ENCODE measurements at regions not wholly inside any gene's neighbourhood (a gene's known extent, or its start where the extent isn't known, plus 50 kb on each side); places are given as distances from the start of the nearest gene placed in this dataset.

DNA sequence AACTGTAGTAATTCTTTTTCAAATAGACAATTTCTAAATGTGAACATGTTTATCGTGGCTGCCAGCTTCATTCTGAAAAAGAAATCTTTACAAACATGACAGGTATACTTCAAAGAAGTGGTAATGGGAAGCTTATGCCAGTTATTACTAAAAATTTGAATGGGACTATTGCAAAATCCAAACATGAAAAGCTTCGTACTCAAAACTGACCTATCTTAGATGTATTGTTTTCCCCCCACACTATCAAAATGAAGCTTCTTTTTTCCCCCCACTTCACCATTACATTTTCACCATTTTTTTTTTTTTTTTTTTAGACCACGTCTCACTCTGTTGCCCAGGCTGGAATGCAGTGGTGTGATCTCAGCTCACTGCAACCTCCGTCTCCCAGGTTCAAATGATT is 50.4 kb upstream of the SERTAD2 start:
- DNase-seq = no peak

- no peak for DNase-seq
Observed at GRCh38 chr2:64704996-64705395, 51.3 kb upstream of the SERTAD2 start.

GRCh38 chr2:64707276-64707675 is 53.6 kb upstream of the SERTAD2 start:
- DNase-seq = no peak

DNA sequence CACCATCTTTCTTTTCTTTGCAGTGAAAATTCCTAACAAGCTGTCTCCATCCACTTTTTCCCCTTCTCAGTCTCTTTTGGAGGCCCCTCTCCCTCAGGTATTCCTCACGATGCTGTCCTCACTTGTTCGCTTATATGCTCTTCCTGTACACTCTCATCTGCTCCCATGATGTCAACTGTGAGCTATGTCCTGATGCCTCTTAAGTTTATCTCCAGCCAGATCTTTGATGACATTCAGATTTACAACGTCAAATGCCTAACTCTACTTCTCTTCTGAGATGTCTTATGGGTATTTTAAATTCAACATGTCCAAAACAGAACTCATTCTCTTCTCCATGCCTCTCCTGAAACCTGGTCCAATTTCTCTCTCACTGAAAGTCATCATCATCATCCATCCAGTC is 55.1 kb upstream of the SERTAD2 start:
- no peak for DNase-seq

GRCh38 chr2:64711252-64711800 is 57.6 kb upstream of the SERTAD2 start:
- DNase-seq = no peak

DNA sequence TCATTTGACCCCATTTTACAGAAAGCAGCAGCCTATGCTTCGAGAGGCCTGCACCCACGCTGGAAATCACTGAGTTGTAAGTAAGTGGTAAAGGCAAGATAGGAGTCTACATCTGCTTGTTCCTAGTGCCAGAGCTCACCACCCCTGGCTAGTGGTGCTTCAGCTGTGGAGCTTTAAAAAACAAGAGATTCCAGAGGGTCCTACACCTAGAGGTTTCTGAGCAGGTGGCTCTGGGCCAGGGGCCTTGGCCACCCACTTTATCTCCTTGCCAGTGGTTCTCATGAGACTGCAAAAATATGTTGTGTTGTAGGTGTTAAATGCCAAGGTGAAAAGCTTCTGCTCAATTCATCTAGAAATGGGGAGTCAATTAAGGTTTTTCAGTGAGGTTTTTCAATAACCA is 60.0 kb upstream of the SERTAD2 start:
- DNase-seq = no peak

DNA sequence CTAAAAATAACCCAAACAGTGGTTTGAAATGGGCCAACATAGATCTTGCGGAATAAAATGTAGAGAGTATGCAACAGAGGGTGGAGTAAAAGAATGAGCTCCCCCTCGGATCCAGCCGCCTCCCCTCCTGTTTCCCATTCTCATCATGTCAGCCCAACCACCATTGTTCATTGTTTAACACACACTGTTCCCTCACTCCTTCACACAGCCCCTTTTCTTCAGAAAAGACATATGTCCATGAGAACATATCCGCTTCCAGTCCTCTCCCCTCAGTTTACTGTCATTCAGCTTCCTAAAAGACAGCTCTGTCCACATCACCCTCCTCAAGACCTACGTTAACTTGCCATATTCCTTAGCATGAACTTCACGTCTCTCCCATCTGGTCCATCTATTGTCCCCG is 62.9 kb upstream of the SERTAD2 start:
- no peak for DNase-seq

DNA sequence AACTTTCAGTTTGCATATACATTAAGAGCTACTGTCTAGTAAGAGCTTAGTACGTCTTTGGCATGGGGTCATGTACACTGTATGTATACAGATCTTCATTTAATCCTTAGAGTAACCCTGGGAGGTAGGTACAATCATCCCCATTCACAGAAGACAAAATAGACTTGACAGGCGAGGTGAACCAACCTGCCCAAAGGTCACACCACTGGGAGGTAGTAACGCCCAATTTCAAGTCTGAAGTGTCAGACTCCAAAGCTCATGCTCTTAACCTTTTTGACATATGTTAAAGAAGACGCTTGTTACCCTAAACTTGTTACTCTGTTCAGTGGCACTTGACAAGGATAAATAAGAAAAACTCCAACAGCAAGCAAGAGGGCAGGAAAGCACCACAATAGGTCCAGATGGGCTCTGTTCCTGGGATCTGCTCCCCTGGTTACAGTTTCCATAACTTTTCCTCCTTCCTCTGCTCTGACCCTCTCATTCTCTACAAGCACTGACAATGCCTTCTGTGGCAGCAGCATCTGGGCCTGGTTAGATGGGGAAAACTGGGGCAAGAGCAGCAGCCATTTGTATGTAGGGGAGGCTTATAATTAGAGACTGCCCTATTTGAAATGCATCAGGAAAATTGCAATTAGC is 64.7 kb upstream of the SERTAD2 start:
- no peak for DNase-seq

DNA sequence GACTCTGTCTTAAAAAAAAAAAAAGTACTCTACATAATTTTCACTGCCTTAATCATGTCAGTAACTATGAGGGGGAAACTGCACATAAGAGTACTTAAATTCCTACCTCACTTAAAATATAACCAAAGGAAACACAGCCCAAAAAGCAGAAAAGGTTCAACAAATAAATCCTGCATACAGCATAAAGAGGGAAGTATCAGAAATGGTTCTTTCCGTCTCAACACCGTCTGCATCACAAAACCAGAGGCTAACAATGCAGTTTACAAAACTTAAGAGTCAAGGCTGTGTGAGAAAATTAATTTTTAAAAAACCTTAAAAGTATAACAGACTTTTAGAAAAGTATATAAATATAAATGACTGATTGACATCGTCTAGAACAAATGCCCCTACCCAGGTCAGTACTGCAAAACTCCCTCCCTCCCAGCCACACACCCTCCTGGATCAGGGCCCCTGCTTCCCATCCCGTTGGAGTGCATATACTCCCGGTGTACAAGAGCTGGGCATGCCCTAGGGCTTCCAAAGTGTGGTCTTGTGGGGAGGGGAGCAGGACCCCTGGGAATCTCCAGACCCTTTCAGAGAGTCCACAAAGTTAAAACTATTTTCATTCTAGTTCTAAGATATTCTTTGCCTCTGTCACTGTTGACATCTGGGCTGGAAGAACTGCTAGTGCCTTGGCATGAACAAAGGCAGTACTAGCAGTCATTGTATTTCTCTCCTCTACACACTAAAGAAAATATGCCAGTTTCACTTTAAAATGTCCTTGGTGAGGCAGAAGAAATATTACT is 67.0 kb upstream of the SERTAD2 start:
- DNase-seq = no peak

DNA sequence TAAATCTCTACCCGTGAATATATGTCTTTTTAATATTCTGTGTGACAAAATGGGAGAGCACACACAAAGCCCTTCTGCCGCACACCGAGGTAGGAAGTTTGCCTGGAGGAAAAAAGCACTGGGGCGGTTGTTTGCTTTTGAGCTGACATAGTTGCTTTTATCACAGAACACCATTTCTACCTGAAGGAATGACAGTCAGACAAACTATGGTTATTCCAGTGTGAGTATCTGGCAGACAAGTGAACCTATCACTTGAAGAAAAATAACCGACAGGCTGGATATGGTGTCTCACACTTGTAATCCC is 67.6 kb upstream of the SERTAD2 start:
- no peak for DNase-seq

- DNase-seq = no peak
Observed at GRCh38 chr2:64722291-64723044, 68.8 kb upstream of the SERTAD2 start.

- DNase-seq = no peak
Observed at GRCh38 chr2:64727013-64727767, 73.5 kb upstream of the SERTAD2 start.

- no peak for DNase-seq
Observed at GRCh38 chr2:64727843-64728463, 74.2 kb upstream of the SERTAD2 start.

DNA sequence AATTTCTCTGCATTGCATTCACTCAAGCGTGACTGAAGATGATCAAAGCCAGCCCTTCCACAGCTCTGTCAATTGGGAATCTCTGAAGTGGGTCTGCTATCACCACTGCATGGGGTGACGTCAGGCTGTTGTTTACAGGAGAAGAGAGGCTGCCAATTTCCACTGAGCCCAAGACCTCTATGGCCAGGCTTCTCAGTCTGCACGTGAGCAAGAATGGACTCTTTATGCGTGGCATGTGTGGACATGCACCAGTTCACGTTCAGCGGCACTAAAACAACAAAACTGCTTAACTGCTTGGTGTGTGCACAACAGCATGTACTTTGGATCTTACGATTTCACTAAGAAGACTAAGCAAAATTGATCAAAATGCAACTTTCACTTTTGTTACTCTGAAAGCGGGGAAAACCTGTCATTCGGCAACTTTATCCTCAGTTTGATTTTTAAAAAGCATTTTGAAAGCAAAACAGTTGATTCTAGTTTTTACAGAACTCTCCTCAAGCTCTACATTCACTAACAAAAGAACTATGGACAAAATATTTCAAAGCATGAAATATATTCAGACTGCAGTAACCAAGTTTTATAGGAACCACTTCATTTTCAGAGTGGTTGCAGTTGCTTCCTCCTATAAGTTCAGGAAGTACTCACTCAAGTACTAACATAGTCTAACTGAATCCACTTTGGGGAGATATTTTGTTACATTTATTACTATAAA is 77.0 kb upstream of the SERTAD2 start:
- peak; percentile 90 for DNase-seq

DNA sequence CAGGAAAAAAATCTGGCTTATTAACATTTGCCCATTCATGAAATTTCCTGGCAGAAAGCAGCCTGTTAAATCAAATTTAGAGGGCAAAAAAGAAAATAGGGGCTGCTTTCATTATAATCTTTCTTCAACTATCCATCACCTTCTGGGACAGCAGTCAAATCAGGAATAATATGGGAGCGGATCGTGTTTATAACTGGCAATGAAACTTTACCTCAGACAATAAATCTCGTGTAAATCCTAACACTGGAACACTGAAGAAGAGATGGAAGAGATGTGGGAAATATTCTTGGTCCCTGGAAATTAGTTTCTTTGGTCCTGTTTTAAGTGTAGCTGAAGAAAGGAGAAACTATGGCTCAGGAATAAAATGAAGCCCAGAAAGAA is 77.5 kb upstream of the SERTAD2 start:
- no peak for DNase-seq

GRCh38 chr2:64731746-64732145 is 78.0 kb upstream of the SERTAD2 start:
- DNase-seq = no peak

- DNase-seq = no peak
Observed at GRCh38 chr2:64732146-64732545, 78.4 kb upstream of the SERTAD2 start.

DNA sequence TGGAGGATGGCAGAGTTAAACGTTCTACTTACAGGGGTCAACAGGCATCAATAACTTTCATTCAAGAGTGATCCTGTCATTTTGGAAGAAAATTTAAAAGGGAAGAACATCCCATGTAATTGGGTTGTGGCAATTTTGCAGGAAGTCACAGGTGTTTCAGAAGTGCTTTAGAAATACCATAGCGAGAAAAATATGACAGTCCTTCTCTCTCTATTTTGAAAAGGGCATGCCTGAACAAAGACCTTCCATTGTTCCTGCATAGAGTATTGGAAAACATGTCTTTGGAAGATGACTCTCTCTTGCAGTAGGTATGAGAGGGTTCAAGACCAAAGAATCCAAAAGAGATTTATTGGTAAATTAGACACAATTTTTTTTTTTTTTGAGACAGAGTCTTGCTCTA is 81.8 kb upstream of the SERTAD2 start:
- DNase-seq = peak; percentile 13

DNA sequence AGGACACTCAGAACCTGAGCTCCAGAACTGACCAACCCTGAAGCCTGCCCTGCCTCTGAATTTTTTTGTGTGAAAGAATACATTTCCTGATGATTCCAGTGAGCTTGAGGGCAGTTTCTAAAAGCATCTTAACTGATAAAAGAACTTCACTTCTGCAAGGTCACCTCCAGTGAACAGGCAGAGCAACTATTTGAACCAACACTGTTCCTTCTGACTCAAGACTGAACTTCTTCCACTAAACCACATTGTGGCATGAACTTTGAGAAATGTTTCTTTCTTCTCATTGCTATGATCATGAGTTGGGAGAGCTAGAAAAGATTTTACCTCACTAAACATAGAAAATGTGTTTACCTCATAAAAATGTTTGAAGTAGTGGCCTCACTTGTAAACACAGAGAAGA is 83.8 kb upstream of the SERTAD2 start:
- no peak for DNase-seq

DNA sequence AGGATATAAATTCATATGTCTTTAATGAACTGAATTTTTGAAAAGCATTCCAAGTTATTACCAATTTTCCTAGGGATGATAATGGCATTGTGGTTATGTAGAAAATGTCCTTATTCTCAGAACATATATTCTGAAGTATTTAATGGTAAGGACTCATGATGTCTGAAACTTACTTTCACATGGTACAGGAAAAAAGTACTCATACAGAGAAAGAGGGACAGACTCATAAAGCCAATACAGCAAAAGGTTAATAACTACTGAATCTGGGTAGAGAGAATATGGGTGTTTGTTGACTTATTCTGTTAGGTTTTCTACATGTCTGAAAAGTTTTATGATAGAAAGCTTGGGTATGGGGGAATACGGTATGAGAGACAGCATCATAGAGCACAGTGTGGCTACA is 84.3 kb upstream of the SERTAD2 start:
- no peak for DNase-seq

GRCh38 chr2:64742678-64743077 is 89.0 kb upstream of the SERTAD2 start:
- no peak for DNase-seq

- no peak for DNase-seq
Observed at GRCh38 chr2:64743739-64744330, 90.1 kb upstream of the SERTAD2 start.

All from NCI-H1105 (cell line).